ENCODE measurements at regions not wholly inside any gene's neighbourhood (a gene's known extent, or its start where the extent isn't known, plus 50 kb on each side); places are given as distances from the start of the nearest gene placed in this dataset.

- Histone ChIP-seq H3K27ac (ENCODE audit: low read length) (no peak overlapping the region), H3K27me3 (ENCODE audit: control insufficient read depth, insufficient read depth, low read length) (no peaks in the 10 kb centered on the region), H3K4me3 (ENCODE audit: low read length) (no peak overlapping the region), H3K4me1 (ENCODE audit: control insufficient read depth, insufficient read depth, low read length) (no peaks in the 10 kb centered on the region), H3K9me3 (ENCODE audit: control insufficient read depth, insufficient read depth, low read length) (no peaks in the 10 kb centered on the region), H3K36me3 (ENCODE audit: control insufficient read depth, insufficient read depth, low read length) (no peaks in the 10 kb centered on the region)
- peaks cover 0 to 6% of the 10 kb centered on the region in 2 donors for H3K27me3 Mint-ChIP-seq (ENCODE audit: low read depth in 2 of 2)
- H3K4me1 Mint-ChIP-seq, result peaks cover 0 to 10% of the 10 kb centered on the region in 2 donors
- no peak for DNase-seq
- no peaks in the 10 kb centered on the region for H3K9me3 Mint-ChIP-seq
- no peaks in the 10 kb centered on the region for H3K36me3 Mint-ChIP-seq
- TF ChIP-seq CTCF (IDR thresholded peaks at IDR 0.05), result no peak
- H3K27ac Mint-ChIP-seq, result no peak overlapping the region
- WGBS (ENCODE audit: insufficient coverage), result 100% methylated on average over 2 of the region's 4 CpGs
- intact Hi-C loops (cut with micrococcal nuclease), result no loop called here
- H3K4me3 Mint-ChIP-seq, result no peak overlapping the region
- ATAC-seq, result no peak
Observed at GRCh38 chr18:44464398-44465180, 216.1 kb upstream of the SETBP1 start.

GRCh38 chr18:44465381-44465841 is 215.3 kb upstream of the SETBP1 start:
- Mint-ChIP-seq H3K9me3 (no peaks in the 10 kb centered on the region), H3K27me3 (ENCODE audit: low read depth in 2 of 2) (peaks cover 0 to 6% of the 10 kb centered on the region in 2 donors), H3K4me3 (no peak overlapping the region), H3K36me3 (no peaks in the 10 kb centered on the region), H3K4me1 (peaks cover 0 to 15% of the 10 kb centered on the region in 2 donors), H3K27ac (no peak overlapping the region)
- no peak for TF ChIP-seq CTCF (IDR thresholded peaks at IDR 0.05)
- no peak for ATAC-seq
- intact Hi-C loops (cut with micrococcal nuclease), result no loop called here
- 70% methylated on average over 2 of the region's 2 CpGs for WGBS (ENCODE audit: insufficient coverage)
- Histone ChIP-seq H3K27me3 (ENCODE audit: control insufficient read depth, insufficient read depth, low read length) (no peaks in the 10 kb centered on the region), H3K9me3 (ENCODE audit: control insufficient read depth, insufficient read depth, low read length) (no peaks in the 10 kb centered on the region), H3K36me3 (ENCODE audit: control insufficient read depth, insufficient read depth, low read length) (no peaks in the 10 kb centered on the region), H3K27ac (ENCODE audit: low read length) (no peak overlapping the region), H3K4me1 (ENCODE audit: control insufficient read depth, insufficient read depth, low read length) (no peaks in the 10 kb centered on the region), H3K4me3 (ENCODE audit: low read length) (no peak overlapping the region)
- DNase-seq, result no peak

- H3K4me3 Mint-ChIP-seq, result no peak overlapping the region
- H3K4me1 Mint-ChIP-seq, result peaks cover 0 to 15% of the 10 kb centered on the region in 2 donors
- H3K9me3 Mint-ChIP-seq, result no peaks in the 10 kb centered on the region
- no peaks in the 10 kb centered on the region for H3K36me3 Mint-ChIP-seq
- no peaks in the 10 kb centered on the region for H3K9me3 ChIP-seq (ENCODE audit: control insufficient read depth, insufficient read depth, low read length)
- H3K27me3 ChIP-seq (ENCODE audit: control insufficient read depth, insufficient read depth, low read length), result no peaks in the 10 kb centered on the region
- no peak overlapping the region for H3K4me3 ChIP-seq (ENCODE audit: low read length)
- H3K27ac ChIP-seq (ENCODE audit: low read length), result no peak overlapping the region
- intact Hi-C loops (cut with micrococcal nuclease), result no loop called here
- H3K27ac Mint-ChIP-seq, result no peak overlapping the region
- no peak for DNase-seq
- no peak for ATAC-seq
- WGBS (ENCODE audit: insufficient coverage), result no CpG with 5 or more reads among the region's 2 CpGs
- no peak for TF ChIP-seq CTCF (IDR thresholded peaks at IDR 0.05)
- no peaks in the 10 kb centered on the region for H3K4me1 ChIP-seq (ENCODE audit: control insufficient read depth, insufficient read depth, low read length)
- peaks cover 0 to 6% of the 10 kb centered on the region in 2 donors for H3K27me3 Mint-ChIP-seq (ENCODE audit: low read depth in 2 of 2)
- no peaks in the 10 kb centered on the region for H3K36me3 ChIP-seq (ENCODE audit: control insufficient read depth, insufficient read depth, low read length)
Observed at GRCh38 chr18:44466997-44467396, 213.7 kb upstream of the SETBP1 start.

- Histone ChIP-seq H3K4me1 (ENCODE audit: control insufficient read depth, insufficient read depth, low read length) (no peaks in the 10 kb centered on the region), H3K36me3 (ENCODE audit: control insufficient read depth, insufficient read depth, low read length) (no peaks in the 10 kb centered on the region), H3K27ac (ENCODE audit: low read length) (no peak overlapping the region), H3K4me3 (ENCODE audit: low read length) (no peak overlapping the region), H3K27me3 (ENCODE audit: control insufficient read depth, insufficient read depth, low read length) (no peaks in the 10 kb centered on the region), H3K9me3 (ENCODE audit: control insufficient read depth, insufficient read depth, low read length) (no peaks in the 10 kb centered on the region)
- ATAC-seq, result no peak
- DNase-seq, result no peak
- intact Hi-C loops (cut with micrococcal nuclease), result no loop called here
- Mint-ChIP-seq H3K4me1 (peaks cover 0 to 15% of the 10 kb centered on the region in 2 donors), H3K27ac (no peak overlapping the region), H3K36me3 (no peaks in the 10 kb centered on the region), H3K27me3 (ENCODE audit: low read depth in 2 of 2) (peaks cover 0 to 6% of the 10 kb centered on the region in 2 donors), H3K4me3 (no peak overlapping the region), H3K9me3 (no peaks in the 10 kb centered on the region)
- no peak for TF ChIP-seq CTCF (IDR thresholded peaks at IDR 0.05)
- no CpG with 5 or more reads among the region's 2 CpGs for WGBS (ENCODE audit: insufficient coverage)
Observed at GRCh38 chr18:44467718-44468117, 213.0 kb upstream of the SETBP1 start.

All from natural killer cell (primary cell).